ENCODE measurements at regions not wholly inside any gene's neighbourhood (a gene's known extent, or its start where the extent isn't known, plus 50 kb on each side); places are given as distances from the start of the nearest gene placed in this dataset.

DNA sequence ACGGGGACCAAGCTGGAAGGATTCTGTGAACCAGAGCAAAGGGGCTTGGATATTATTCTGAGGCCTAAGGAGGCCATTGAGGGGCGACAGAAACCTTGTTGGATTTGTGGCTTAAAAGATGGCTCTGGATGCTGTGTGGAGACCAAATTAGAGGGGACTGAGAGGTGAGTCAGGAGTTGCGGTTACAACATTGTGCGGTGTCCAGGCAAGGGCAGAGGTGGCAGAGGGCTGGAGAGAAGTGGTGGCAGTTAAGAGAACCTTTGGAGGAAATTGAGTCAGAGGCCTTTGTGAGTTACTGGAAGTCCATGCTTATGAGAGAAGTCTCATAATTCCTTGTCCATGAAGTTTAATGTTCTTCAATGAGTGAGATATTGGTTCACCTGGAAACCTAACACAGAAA lies 143.2 kb downstream of the FAM43A start:
- no peaks in the 10 kb centered on the region for H3K36me3 Mint-ChIP-seq (ENCODE audit: insufficient read depth, unreplicated experiment)
- H3K27ac Mint-ChIP-seq (ENCODE audit: unreplicated experiment), result no peak overlapping the region
- peaks cover 3% of the 10 kb centered on the region for H3K9me3 Mint-ChIP-seq (ENCODE audit: low read depth, unreplicated experiment)
- no peak for DNase-seq
- TF ChIP-seq, protein P1, sequence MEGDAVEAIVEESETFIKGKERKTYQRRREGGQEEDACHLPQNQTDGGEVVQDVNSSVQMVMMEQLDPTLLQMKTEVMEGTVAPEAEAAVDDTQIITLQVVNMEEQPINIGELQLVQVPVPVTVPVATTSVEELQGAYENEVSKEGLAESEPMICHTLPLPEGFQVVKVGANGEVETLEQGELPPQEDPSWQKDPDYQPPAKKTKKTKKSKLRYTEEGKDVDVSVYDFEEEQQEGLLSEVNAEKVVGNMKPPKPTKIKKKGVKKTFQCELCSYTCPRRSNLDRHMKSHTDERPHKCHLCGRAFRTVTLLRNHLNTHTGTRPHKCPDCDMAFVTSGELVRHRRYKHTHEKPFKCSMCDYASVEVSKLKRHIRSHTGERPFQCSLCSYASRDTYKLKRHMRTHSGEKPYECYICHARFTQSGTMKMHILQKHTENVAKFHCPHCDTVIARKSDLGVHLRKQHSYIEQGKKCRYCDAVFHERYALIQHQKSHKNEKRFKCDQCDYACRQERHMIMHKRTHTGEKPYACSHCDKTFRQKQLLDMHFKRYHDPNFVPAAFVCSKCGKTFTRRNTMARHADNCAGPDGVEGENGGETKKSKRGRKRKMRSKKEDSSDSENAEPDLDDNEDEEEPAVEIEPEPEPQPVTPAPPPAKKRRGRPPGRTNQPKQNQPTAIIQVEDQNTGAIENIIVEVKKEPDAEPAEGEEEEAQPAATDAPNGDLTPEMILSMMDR (IDR thresholded peaks at IDR 0.05; ENCODE audit: unreplicated experiment), result no peak
- no peaks in the 10 kb centered on the region for H3K4me1 Mint-ChIP-seq (ENCODE audit: low read depth, unreplicated experiment)
- H3K27me3 Mint-ChIP-seq (ENCODE audit: unreplicated experiment), result peaks cover 70% of the 10 kb centered on the region
- CTCF ChIA-PET, result no interaction called here
- intact Hi-C loops (cut with micrococcal nuclease; ENCODE audit: unreplicated experiment), result no loop called here
- BruUV-seq (replicated peaks), result no TSS peak
- H3K4me3 Mint-ChIP-seq (ENCODE audit: low read depth, unreplicated experiment), result no peak overlapping the region

DNA sequence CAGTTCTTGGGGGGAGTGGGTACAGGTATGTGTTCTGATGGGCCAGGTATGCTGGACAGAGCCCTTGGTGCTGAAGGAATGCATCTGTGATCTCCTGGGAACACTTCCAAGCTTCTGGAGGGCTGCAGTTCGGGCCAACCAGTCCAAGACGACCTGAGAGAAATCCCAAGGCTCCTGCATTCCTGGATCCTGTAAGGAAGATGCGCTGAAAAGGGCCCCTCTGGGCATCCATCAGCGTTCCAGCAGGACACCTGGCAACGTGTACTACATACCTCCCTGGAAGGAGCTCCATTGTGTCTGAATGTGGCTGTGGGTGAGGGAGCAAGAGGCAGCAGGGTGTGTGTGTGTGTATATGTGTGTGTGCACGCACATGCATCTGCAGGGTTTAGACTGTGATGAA lies 144.7 kb downstream of the FAM43A start:
- Mint-ChIP-seq H3K4me1 (ENCODE audit: low read depth, unreplicated experiment) (no peaks in the 10 kb centered on the region), H3K9me3 (ENCODE audit: low read depth, unreplicated experiment) (peaks cover 3% of the 10 kb centered on the region), H3K27me3 (ENCODE audit: unreplicated experiment) (peaks cover 66% of the 10 kb centered on the region), H3K27ac (ENCODE audit: unreplicated experiment) (no peak overlapping the region), H3K36me3 (ENCODE audit: insufficient read depth, unreplicated experiment) (no peaks in the 10 kb centered on the region), H3K4me3 (ENCODE audit: low read depth, unreplicated experiment) (no peak overlapping the region)
- no TSS peak for BruUV-seq (replicated peaks)
- intact Hi-C loops (cut with micrococcal nuclease; ENCODE audit: unreplicated experiment), result no loop called here
- TF ChIP-seq, protein P1 (IDR thresholded peaks at IDR 0.05; ENCODE audit: unreplicated experiment), result no peak
- CTCF ChIA-PET, result interaction anchor here (1.1 to 1.4 kb wide), 2 partner anchors 10 to 28 kb away, joined by 3 to 4 read pairs; no protein-coding TSS in a partner anchor
- DNase-seq, result no peak

DNA sequence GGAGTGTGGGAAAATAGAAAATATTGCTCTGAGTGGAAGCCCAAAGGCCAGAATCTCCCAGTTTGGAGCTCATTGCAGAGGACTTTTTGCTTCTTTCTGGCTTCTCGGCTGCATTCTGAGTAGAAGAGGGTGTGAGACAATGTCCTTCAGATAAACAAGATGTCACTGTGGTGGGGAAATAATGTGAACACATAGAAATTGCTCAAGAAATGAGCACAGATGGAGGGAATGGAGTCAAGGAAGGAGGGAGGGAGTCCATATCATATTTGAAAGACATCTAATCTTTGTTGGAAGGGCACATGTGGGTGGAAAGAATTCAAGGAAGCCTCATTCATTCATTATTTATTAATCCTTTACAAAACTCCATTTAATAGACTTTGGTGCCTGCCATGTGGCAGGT lies 145.3 kb downstream of the FAM43A start:
- CTCF ChIA-PET, result interaction anchor here (1.1 to 1.4 kb wide), 2 partner anchors 10 to 28 kb away, joined by 3 to 4 read pairs; no protein-coding TSS in a partner anchor
- Mint-ChIP-seq H3K4me3 (ENCODE audit: low read depth, unreplicated experiment) (no peak overlapping the region), H3K36me3 (ENCODE audit: insufficient read depth, unreplicated experiment) (no peaks in the 10 kb centered on the region), H3K4me1 (ENCODE audit: low read depth, unreplicated experiment) (no peaks in the 10 kb centered on the region), H3K27ac (ENCODE audit: unreplicated experiment) (no peak overlapping the region), H3K9me3 (ENCODE audit: low read depth, unreplicated experiment) (peaks cover 3% of the 10 kb centered on the region), H3K27me3 (ENCODE audit: unreplicated experiment) (peaks cover 71% of the 10 kb centered on the region)
- intact Hi-C loops (cut with micrococcal nuclease; ENCODE audit: unreplicated experiment), result no loop called here
- no peak for DNase-seq
- BruUV-seq (replicated peaks), result no TSS peak
- TF ChIP-seq, protein P1 (IDR thresholded peaks at IDR 0.05; ENCODE audit: unreplicated experiment), result no peak

DNA sequence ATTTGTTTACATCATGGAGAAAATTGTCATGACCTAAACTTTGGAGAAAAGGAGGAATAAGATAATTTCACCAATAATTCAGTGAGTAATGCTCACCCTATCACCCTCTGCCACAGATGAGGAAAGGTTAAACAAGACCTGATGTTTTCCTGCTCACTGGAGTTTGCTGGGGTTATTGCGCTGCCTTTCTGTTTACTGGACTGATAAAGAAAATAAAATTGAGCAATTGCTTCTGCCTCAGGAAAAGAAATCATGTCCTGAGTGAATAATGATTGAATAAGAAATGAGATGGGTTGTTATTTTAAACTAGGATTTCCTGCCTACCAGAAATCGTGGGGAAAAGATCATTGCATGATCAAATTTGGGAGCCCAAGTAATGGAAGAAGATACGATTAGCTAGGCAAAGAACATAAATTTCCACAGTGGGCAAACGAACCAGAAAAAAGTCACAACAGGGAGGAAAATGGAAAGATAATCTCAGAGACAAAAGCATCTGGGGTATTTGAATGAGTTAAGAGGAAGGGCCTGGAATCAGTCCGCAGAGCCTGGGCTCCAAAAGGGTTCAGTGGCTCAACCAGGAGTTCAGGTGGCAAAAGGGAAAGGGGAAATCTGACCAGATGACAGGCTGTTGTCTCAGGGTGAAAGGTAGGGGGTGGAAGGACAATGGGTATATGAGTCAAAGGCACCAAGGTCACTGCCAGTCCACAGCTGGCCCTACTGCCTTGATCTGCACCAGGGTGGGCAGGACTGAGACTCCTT lies 146.8 kb downstream of the FAM43A start:
- Mint-ChIP-seq H3K36me3 (ENCODE audit: insufficient read depth, unreplicated experiment) (no peaks in the 10 kb centered on the region), H3K27ac (ENCODE audit: unreplicated experiment) (no peak overlapping the region), H3K27me3 (ENCODE audit: unreplicated experiment) (peaks cover 87% of the 10 kb centered on the region), H3K9me3 (ENCODE audit: low read depth, unreplicated experiment) (peaks cover 3% of the 10 kb centered on the region), H3K4me1 (ENCODE audit: low read depth, unreplicated experiment) (no peaks in the 10 kb centered on the region), H3K4me3 (ENCODE audit: low read depth, unreplicated experiment) (no peak overlapping the region)
- TF ChIP-seq, protein P1 (IDR thresholded peaks at IDR 0.05; ENCODE audit: unreplicated experiment), result no peak
- intact Hi-C loops (cut with micrococcal nuclease; ENCODE audit: unreplicated experiment), result no loop called here
- CTCF ChIA-PET, result no interaction called here
- BruUV-seq (replicated peaks), result no TSS peak
- no peak for DNase-seq
